GM18868 (cell line): ENCODE measurements at regions not wholly inside any gene's neighbourhood (a gene's known extent, or its start where the extent isn't known, plus 50 kb on each side); places are given as distances from the start of the nearest gene placed in this dataset.
"Not testable (repeated sequence)": the region's sequence is repeated elsewhere in the genome, so short reads cannot be mapped to it uniquely, and the experiment has no call there.

ENCODE experiments used
- ATAC-seq: cut with Tn5 transposase; IDR thresholded peaks from one replicate; pipeline ENCODE4 v1.9.1; 2021; ENCODE audit warnings: mild to moderate bottlenecking, moderate library complexity; ENCODE audit not compliant: unreplicated experiment

DNA sequence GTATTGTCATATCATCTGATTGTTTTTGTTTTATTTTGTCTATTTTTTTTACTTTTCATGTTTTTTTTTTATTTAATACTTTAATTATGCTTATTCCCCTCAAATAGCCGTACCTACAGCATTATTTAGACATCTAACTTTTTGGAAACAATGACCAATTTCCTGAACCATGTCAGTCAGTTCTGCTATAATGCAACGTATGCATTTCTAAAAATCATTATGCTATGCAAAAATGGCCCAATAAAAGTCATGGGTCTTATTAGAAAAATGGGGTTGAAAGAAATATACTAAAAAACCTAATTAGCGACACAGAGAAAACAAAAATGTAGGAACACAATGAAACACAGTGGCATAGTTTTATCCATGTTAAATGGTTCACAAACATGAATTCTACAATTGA is 1454.7 kb downstream of the GRIK2 start:
- ATAC-seq: no peak

DNA sequence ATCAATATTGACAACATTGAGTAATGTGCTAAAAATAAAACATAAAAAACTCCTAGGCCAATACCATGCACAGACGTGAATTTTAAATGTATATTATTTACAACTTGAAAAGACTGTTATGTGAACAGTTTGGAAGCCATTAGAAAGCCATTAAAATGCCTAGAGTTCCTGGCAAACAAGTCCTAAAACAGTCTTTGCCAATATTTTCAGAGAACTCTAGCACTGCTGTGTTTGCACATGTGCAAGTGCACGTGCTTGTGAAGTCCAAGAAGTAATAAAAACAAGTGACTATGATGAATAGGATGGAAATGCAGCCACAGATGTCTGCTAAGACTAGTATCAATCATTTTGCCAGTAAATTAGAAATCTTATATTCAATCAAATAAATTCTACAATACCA is 1447.6 kb downstream of the GRIK2 start:
- no peak for ATAC-seq

DNA sequence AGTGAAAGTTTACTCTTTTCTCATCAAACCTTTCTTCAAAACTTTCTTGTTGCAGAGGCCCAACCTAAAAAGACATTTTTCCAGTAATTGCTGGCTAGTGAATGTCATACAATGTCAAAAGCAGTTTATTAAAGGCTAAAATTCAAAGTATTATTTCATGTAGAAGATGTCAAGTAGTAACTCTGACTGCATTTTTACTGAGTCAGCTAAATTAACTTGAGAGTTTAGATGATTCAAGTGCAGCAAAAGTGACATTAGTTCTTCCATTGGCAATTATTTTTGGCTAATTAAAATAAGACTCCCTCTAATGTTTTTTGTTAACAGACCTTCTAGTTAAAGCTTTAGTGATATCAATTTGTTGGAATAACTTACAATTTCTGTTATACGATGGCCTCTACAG is 1438.5 kb downstream of the GRIK2 start:
- no peak for ATAC-seq

DNA sequence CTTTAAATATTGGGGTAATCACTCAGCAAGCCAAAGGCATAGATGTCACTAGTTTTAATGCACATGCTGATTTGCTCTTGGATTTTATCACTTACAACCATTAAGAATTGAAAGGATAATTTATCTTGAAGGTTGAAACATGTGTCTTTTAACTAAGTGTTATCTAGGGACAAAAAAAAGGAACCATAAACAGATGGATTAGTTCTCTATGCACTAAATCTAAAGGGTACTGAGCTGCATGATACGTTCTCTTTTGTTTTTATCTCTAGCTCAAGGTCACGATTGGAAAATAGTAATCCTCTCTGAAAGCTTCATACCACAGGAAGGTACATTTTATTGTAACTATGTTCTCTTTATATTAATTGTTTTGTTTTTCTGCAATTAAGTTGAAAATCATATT is 1426.6 kb downstream of the GRIK2 start:
- ATAC-seq: no peak

DNA sequence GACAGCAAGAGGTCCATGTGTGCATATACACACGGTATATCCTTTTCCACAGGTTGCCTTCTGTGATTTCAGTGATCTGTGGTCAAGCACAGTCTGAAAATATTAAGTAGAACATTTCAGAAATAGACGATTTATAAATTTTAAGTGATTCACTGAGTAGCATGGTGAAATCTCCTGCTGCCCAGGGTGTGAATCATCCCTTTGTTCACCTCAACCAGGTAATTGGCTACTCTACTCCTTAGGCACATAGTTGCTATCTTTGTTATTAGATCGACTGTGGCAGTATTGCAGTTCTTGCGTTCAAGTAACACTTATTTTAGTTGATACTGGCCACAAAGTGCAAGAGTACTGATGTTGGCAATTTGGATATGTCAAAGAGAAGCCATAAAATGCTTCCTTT is 1421.7 kb downstream of the GRIK2 start:
- ATAC-seq: no peak

DNA sequence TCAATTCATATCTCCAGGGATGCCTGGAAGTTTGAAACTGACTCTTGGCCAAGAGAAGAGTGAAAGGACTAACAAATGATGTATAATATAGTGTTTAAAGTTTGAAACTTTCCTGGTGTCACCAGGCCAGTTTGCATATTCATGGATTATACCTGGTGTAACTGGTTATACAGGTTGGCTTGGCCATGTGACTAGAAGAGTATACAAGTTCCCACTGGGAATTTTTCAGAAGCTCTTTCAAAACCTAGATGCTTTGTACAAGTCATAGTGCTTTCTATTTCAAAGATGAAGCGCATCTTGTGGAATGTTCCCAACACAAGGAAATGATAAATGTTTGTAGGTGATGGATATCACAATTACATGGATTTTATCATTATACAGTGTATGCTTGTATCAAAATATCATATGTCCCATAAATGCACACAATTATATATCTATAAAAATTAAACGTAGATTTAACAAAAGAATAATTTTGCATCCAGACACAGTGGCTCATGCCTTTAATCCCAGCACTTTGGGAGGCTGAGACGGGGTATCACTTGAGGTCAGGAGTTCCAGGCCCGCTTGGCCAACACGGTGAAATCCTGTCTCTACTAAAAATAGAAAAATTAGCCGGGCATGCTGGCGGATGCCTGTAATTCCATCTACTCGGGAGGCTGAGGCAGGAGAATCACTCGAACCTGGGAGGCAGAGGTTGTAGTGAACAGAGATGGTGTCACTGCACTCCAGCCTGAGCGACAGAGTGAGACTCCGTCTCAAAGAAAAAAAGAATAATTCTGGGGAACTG is 1420.2 kb downstream of the GRIK2 start:
- no peak for ATAC-seq

DNA sequence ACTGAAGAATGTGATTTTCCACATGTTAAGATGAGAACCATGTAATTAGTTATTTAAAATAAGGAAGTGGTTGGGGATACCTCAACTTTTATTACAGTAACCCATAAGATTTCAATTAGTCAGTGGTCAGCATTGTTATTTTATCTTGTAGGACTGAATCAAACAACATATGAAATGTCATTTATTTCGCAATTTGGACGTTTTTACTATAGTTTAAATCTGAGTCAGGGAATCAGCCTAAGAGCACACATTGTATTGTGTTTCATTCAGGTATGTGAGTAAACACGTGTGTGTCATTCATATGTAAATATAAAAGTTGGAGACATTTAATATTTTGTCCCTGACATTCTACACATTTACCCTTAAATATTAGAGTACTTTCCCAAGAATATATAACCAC is 1418.7 kb downstream of the GRIK2 start:
- no peak for ATAC-seq

DNA sequence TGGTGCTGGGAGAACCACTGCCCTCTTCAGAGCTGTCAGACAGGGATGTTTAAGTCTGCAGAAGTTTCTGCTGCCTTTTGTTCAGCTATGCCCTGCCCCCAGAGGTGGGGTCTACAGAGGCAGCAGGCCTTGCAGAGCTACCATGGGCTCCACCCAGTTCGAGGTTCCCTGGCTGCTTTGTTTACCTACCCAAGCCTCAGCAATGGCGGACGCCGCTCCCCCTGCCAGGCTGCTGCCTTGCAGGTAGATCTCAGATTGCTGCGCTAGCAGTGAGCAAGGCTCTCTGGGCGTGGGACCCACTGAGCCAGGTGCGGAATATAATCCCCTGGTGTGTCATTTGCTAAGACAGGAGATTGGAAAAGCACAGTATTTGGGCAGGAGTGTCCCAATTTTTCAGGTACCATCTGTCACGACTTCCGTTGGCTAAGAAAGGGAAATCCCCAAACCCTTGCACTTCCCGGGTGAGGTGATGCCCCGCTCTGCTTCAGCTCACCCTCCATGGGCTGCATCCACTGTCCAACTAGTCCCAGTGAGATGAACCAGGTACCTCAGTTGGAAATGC is 1415.5 kb downstream of the GRIK2 start:
- not testable (repeated sequence) for ATAC-seq

DNA sequence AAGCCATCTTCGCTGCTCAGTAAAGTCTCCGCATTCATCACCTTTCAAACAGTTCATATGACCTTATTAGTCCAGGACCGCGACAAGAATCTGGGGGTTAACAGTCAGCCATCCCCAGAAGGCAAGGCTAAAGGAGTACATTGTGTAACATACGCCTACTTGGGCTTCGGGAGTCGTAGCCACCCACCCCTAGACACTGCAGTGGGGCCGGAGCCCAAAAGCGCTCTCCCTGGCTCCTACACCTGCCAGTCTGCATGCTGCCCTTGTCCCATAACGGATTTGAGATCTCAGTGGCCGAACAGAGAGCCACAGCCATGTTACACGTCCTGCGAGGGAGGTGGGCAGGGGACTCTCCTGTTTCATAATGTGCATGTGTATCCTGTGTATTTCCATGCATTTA is 1405.5 kb downstream of the GRIK2 start:
- ATAC-seq: no peak

DNA sequence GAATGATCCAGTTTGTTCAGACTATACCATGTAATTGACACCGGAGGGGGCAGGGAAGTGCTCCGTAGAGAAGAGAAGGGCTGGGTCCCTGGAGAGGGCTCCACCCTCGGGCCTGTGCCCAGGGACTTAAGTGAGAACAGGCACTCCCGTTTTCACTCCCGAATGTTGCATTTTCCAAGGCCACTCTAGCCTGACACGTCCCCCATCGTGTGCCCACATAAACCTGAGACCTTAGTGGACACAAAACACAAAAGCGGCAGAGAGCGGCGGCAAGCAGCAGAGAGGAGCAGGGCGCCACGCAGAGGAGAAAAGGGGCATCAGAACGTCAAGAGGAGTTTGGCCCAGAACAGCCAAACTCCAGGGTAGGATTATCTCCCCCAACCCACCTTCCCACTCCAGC is 1405.1 kb downstream of the GRIK2 start:
- no peak for ATAC-seq

DNA sequence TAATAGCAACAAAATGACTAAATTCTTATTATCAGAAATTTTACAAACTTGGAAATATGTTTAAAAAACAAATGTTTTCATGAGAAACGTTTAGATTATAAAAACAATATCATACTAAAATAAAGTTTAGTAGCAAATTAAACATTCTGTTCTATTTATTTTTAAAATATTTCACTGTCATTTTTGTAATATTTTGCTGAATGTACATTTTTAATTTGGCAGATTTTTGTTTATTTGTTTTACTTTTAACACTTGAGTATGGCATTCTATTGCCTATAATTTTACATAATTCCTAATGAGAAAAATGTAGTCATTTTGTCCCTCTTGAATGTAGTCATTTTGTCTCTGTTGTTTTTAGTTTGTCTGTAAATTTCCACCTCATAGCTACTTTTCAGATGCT is 1400.2 kb downstream of the GRIK2 start:
- ATAC-seq: no peak

DNA sequence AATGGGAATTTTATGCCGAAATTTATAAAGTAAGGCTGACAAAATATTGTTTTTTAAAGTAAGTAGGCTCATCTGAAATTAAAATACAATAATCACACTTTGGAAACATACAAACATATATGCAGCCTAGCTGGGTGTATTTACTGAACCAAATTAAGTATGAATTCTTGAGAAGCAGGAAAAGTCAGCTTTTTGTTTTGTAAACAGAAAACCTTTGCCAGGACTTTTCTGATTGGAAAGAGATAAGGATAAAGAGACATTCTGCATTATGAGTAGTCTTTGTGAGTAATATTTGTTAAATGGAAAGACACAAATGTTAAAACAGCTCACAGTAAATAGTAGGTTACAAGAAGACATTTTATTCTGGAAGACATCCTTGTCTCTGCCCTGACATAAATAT is 1380.8 kb downstream of the GRIK2 start:
- no peak for ATAC-seq

DNA sequence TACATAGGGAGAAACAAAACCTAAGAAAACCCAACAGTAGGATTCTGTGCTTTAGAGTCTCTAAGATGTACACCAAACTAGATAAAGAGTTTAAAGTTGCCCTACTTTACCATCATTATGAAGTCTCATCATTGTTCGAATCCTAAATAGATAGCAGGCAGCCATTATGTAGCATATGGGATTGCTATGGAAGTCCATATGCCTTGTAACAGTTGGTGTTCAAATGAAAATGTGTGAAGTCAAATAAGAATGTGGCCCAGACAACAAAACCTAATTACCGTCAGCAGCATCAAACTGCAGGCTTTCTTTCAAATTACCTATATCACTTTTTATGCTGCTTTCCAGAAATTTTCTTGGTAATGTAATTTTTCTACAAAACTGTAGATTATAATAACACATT is 1380.1 kb downstream of the GRIK2 start:
- ATAC-seq: no peak

DNA sequence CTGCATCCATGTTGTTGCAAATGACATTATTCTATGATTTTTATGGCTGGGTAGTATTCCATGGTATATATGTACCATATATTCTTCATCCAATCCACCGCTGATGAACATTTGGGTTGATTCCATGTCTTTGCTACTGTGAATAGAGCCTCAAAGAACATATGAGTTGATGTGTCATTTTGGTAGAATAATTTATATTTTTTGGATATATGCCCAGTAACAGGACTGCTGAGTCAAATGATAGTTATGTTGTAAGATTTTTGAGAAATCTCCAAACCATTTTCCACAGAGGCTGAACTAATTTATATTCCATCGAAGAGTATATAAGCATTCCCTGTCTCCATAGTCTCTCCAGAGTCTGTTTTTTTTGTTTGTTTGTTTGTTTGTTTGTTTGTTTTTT is 1373.5 kb downstream of the GRIK2 start:
- ATAC-seq: no peak

DNA sequence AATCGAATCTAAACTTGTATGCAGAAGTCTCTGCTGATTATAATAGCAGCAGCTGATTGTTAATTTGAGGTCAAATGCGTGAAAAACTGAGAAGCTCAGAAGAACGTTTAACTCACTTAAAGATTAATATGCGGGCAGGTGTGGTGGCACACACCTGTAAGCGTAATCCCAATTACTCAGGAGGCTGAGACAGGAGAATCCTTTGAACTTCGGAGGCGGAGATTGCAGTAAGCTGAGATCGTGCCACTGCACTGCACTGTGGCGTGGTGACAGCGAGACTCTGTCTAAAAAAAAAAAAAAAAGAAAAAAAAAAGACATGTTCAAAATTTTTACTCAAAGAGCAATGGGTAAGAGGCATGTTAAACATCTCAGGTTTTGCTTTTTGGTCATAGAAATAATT is 1370.8 kb downstream of the GRIK2 start:
- ATAC-seq: no peak

DNA sequence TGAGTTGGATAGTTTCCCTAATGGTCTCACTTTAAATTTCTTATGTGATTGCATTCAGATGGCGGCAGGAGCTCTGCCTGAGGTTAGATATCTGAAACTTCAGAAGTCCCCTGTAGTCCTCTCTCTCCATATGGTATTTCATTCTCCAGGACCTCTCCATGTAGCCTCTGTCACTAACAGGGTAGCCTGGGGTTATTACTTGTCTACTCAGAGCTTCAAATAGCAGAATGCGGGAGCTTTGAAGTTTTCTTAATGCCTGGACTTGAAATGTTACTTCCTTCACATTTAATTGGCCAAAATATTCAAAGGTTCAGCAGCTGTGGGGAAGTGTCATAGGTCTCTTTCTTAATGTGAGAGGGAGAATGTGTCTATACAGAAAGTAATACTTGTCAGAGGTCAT is 1370.4 kb downstream of the GRIK2 start:
- ATAC-seq: no peak

DNA sequence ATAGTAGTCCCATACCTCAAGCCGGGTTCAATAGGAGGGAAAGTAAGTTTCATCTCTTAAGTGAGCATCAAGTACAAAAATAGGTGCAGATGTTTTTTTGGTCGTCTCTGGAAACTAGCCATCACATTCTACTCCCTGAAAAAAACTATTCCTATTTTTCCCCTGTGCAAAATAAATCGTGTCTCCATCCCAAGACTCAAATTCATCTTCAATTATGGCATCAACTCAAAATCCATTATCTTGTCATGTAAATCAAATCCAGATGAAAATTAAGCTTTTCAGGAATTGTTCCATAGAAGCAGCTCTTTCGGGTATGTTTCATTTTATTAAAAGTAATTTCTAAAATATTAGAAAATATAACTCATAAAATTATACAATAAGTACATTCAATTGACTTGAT is 1368.4 kb downstream of the GRIK2 start:
- no peak for ATAC-seq

DNA sequence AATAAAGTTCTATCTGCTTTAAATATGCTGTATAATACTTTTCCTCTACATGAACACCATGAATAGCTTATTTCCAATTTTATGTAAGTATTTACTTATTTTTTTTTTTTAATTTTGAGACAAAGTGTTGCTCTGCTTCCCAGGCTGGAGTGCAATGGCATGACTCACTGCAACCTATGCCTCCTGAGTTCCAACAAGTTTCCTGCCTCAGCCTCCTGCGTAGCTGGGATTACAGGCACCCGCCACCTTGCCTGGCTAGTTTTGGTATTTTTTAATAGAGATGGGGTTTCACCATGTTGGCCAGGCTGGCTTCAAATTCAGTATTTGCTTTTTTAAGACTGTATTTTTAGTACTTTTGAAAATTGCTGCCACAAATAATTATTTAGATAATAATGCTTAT is 1365.9 kb downstream of the GRIK2 start:
- ATAC-seq: no peak

DNA sequence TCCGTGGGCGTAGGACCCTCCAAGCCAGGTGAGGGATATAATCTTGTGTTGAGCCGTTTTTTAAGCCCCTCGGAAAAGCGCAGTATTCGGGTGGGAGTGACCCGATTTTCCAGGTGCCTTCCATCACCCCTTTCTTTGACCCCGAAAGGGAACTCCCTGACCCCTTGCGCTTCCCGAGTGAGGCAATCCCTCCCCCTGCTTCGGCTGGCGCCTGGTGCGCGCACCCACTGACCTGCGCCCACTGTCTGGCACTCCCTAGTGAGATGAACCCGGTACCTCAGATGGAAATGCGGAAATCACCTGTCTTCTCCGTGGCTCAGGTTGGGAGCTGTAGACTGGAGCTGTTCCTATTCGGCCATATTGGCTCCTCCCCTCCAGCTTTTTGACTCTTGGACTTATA is 1365.0 kb downstream of the GRIK2 start:
- ATAC-seq: not testable (repeated sequence)

DNA sequence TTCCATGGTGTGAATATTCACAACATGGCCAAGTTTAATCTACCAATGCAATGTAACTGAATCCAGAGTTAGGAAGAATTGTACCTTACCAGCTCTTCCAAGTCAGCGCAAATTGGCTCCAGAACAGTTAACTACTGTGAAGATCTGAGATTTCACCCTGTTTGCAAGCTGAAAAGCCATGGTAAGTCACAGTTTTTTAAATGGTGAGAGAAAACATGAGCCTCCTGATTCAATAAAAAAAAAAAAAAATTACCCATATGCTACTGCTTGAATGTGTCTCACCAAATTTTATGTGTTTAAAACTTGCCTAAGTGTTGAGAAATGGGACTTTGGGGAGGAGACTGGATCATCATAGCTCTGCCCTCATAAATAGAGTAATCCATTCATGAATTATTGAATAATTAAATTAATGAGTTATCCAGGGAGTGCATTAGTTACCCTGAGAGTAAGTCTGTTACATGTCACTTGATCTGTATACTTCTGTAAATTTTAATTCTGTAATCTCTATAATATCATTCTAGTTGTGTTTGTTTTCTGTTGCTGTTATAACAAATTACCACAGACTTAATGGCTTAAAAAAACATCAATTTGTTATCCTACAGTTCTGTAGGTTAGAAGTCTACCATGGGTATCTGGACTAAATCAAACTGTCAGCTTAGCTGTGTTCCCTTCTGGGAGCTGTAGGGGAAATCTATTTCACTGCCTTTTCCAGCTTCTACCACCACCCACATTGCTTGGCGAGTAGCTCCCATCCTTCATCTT is 1355.9 kb downstream of the GRIK2 start:
- no peak for ATAC-seq

DNA sequence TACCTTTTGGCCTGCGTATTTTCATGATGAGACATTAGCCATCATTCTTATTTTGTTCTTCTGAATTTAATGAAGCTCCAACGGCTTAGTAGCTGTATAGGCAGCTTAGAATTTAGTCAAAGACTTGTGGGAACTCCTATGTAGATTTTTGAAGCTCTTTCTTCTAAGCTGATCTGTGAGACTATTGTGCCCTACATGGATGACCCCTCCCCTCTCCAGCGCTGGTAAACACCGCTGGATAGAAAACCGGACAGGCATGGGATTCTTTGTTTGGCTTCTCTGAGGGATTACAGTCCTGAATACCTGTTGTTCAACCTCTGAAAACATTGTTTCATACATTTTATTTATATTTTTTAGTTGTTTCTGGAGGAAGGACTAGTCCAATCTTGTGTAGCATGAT is 1353.4 kb downstream of the GRIK2 start:
- ATAC-seq: no peak

DNA sequence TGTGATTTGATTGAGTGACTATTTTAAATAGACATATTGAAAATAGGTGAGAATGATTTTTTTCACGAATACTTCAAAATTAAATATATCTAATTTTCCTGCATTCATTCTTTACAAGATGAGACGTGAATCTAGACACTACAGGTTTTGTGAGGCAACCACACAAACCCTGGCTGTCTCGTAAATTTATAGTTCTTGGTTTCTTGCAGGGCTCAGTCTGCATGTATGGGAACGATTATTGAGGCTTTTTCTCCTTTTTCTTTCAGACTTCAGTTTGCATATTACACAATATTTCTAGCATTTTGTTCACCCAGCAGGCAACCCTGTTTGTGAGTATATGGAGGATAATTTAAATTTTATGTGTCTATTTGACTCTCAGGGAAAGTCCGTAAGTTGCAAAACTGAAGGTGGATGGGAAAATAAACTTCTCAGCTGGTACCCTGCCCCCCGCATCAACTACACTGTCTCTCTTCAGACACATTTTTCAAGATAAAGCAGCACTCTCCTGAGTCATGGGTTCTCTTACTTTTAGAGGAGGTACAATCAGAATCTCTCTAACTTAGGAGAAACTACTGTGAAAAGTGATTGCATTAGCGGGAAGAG is 1349.3 kb downstream of the GRIK2 start:
- ATAC-seq: no peak
